Hematopoietic multipotent progenitor cell treated with erythropoietin and hydrocortisone succinate and interleukin-3 and kit ligand, for 17 days (in vitro differentiated cells): ENCODE measurements at regions not wholly inside any gene's neighbourhood (a gene's known extent, or its start where the extent isn't known, plus 50 kb on each side); places are given as distances from the start of the nearest gene placed in this dataset.

Experiments
- DNase-seq: peaks from one replicate; pipeline ENCODE4 v3.0.0-alpha.2; 2015; ENCODE audit warnings: low spot score

DNA sequence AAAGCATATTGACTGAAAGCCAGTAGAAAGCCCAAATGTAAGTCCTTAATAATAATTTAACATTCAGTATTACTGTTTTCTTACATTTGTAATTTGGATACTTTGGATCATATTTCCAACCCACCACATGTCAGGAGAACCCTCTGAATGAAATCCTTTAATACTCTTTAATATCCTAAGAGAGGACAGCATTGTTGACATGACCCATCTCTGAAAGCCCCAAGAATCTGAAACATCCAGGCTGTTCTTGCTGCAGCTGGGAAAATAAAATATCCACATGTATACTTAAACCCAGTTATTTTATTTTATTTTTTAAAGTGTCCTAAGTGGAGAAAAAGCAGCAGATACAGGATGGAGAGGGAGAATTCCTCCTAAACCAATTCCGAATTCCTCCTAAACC, 130.8 kb upstream of the RIPOR2 start:
- no peak for DNase-seq

DNA sequence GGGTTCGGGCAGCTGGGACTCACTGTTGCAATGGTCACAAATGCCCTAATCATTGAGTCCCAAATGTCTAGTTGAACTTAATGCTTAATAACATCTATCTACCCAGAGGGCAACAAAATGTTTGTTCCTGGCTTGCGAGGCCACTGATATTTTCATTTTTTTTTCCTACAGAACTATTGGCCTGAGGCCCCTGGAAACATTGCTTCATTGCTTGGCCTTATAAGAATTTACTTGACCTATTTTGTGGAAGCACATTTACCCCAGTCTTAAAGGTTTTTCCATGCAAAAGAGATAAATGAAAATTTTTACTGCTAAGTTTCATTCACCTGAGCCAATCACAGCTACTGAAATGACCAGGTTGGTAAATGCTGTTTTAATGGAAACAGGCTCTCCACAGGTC, 133.1 kb upstream of the RIPOR2 start:
- DNase-seq: no peak

DNA sequence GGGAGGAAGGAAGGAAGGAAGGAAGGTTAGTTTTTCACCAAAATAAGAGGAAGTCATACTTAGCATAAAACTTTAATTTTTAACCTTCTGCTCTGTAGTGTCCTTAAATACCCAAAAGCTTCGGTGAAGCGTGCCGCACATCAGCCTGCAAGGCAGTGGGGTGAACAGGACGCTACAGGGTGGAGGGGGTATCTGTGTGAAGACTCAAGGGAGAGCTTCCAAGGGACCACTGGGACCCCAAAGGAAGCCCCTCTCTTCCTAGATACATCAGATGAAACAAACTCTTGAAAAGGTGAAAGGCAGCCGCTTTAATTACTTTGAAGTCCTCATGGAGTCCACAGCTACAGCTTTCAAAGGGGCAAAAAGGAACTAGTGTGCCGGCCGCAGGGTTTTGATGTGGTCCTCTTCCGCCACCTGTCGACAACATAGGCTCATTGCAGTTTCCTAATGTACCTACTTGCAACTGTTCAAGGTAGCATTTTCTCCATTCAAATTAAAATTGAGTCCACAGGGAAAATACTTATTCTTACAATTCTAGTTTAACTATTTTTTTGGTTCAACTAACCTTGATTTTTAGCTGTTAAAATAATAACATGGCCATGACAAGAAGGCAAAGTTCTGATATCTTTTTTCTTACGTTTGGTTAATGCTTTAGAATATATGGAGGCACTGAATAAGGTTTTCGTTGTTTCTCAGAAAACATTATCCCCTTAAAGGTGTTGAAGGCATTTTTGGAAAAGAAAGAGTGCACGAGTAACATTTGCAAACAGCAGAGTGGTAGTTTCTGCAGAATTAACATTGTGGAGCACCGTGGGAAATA, 135.0 kb upstream of the RIPOR2 start:
- peak; percentile 81 for DNase-seq

DNA sequence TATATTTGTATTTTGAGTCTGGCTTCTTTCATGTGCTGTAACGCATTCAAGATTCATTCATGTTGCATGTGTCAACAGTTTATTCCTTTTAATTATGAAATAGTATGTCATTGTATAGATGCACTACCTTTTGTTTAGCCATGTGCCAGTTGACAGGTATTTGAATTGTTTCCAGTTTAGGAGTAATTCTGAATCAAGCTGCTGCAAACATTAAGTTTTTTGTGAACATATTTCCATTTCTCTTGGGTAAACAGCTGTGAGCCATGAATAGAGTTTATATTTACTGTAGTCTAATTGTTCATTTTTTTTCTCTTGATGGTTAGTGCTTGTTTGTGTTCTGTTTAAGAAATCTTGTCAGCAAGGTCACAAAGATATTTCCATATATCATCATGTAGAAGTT, 142.4 kb upstream of the RIPOR2 start:
- no peak for DNase-seq

DNA sequence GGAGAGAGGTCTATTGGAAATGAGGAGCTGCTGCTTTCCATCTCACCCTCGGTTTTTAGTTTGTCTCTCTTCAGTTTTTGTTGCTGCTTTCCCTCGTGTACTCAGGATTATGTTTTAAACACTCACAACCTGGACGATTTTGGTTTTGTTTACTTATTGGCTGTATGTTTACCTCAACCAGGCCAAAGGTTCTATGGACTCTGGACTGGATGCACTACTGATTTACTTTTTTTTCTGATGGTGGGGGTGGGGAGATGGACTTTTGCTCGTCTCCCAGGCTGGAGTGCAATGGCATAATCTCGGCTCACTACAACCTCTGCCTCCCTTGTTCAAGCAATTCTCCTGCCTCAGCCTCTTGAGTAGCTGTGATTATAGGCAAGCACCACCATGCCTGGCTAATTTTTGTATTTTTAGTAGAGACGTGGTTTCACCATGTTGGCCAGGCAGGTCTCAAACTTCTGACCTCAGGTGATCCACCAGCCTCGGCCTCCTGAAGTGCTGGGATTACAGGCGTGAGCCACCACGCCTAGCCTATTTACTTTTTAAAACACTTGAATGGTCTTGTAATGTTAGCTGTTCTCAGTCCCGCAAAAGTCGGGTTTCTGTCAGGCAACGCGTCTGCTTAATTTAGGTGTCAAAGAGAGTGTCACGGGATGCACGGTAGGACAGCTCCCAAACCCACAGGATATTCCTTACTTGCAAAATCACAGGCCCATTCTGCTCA, 148.2 kb upstream of the RIPOR2 start:
- no peak for DNase-seq

DNA sequence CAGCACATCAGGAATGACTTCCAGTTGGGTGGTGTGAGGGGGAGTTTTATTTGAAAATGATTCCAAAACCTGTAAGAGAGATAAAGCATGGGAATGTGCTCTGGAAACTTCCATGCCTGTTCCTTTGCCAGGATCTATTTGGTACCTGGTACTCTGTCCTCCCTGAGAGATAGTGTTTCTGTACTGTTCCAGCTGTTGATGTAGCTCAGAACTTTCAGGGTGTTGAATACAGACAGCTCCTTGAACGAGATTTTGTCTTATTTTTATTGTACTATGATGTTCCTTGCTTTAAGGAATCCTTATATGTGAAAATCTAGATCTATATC, 148.7 kb upstream of the RIPOR2 start:
- DNase-seq: no peak

DNA sequence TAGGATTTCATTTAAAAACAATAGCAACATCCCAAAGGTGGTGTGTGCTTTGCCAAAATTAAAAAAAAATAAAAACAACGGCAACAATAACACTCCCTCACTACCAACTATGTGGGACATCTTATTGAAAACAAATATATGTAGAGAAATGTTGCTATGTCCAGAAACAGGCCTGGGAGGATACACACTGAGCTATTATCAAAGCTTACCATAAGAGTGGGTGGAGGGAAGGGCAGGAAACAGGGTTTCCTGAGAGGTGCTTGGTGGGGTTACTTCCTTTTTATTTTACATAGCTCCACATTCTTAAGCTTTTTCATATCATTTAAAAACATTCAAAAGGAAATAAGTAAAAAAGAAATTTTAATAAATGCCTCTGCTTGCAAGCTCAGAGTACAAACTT, 150.0 kb upstream of the RIPOR2 start:
- no peak for DNase-seq

DNA sequence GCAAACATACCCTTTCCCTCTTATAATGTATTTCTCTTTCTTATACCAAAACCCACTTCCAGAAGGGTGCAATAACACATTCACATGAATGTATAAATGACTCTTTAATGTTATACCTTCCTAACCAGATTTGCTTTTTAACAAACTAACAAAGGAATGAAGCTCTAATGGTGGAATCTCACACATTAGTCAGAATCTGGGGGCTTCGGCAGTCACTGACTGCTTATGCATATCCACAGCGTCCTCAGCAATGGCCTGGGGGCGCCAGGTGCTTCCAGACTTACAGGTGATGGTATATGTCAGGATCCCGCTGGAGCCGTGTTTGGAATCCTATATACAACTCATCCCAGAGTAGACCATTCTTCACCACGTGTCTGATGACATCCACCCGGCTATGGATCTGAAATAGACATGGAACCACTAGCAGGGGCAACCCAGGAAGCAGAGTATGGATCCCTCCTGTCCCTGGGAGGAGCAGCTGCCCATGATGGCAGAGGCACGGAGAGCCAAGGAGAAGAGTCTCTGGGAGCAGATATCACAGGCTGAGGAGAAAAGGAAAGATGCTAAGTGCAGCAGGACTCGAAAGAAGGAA, 150.8 kb upstream of the RIPOR2 start:
- DNase-seq: no peak

DNA sequence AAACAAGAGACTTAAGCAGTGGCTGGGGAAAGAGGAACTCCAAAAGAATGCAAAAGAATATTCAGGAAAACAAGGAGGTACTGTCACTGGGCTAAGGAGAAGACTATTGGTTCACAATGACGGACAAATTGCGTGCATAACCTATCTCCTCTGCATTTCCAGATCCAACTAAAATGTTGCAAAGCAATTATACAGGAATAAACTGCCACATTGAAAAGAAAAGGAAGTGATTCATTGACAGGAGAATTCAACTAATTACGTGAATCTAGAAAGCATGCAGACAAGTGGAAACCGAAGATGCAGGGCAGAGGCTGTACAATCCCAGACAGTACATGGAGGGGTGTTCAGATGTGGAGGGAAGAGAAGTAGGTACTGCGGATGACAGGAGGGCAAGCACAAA, 152.8 kb upstream of the RIPOR2 start:
- no peak for DNase-seq

DNA sequence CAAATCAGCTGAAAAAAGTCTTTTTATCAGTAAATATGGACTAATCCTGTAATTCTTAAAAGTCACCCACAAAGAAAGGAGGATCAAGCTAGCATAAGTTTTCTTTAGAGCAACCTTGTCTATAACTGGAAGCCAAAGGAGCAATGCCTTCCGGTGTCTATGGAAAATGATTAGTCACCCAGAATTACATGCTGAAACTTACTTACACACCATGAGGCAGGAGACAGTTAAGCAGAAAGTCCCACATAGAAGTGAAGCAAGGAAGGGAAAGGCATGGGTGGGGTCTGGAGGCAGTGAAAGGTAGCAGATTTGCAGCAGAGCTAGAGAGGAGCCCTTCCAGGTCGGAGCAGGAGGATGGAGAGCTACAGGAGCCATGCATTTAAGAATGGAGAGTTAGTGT, 153.7 kb upstream of the RIPOR2 start:
- no peak for DNase-seq

DNA sequence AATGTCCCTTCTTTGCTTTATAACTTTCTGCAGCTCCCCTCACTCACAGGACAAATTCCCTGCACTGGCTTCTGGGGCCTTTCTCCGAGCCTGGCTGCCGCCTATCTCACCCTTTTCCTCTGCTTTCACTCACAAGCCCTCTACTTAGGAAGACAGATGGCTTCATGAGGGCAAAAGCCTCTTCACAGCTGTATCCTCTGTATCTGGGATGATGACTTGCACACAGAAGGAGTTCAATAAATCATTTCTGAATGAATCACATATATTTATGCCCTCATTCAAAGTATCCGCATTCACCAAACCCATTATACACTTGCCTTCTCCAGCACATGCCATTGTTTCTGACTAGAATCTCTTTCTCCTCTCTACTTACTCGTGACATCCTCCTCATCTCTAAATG, 159.0 kb upstream of the RIPOR2 start:
- DNase-seq: no peak

DNA sequence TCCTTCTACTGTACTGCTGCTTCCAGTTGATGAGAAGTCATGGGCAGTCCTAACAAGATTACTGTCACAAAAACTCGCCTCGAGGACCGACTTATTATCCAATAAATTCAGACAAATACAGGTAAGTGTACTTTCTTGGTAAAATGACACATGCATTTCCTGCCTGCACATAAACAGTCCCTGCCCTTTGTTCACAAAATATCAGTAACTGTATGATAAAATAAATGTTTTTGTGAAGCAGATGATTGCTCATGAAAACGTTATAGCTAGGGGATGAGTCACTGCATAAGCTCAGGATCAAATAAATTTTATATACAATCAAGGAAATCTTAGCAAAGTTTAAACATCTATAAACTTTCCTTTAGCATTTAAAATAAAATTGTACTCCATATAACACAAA, 164.5 kb upstream of the RIPOR2 start:
- no peak for DNase-seq

DNA sequence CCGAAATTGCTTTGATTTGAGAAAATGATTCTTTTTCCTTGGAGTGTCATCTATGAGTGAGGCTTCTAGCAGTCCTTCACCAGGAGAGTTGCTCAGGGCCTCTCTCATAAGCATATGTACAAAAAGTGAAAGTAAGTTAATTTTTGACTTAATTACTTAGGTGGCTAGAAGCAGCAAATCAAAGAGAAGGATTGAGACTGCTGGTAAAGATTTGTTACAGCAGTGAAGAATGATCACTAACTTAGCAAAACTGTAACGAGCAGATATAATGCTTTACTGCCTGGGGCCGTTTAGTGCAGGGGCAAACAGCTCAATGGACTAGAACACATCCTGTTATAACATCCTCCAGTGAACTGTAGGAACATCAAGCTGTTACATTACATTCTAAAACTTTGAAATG, 167.8 kb upstream of the RIPOR2 start:
- DNase-seq: no peak

DNA sequence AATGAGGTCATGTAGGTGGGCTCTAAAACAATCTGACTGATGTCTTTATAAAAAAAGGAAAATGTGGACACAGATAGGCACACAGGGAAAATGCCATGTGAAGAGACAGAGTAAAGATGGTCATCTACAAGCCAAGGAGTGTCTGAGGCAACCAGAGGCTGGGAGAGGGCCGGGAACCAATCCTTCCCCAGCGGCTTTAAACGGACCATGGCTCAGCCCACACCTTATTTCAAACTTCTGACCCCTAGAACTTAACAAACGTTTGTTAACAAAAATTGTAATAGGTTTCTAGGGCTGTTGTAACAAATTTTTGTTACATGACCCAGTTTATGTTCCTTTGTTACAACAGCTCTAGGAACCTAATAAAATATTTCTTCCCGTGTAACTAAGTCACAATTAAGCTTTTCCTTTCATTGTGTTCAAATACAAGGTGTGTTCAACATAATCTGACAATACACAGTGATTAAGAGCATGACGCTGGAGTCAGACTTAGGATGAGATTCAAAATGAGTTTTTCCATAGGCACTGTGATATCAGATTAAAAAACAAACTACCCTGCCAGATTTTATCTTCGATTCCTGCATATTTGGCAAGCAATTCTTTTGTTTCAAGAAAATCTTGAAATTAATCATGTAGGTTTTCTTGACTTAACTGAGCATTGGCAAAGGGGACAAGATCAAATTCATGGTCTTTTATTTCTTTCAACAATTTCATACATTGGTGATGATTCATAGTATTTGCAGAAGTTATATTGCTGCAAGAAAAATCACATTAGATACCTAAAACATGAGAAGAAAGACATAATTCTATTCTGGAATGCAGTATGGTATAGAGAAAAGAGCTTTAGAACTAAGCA, 169.5 kb upstream of the RIPOR2 start:
- no peak for DNase-seq

DNA sequence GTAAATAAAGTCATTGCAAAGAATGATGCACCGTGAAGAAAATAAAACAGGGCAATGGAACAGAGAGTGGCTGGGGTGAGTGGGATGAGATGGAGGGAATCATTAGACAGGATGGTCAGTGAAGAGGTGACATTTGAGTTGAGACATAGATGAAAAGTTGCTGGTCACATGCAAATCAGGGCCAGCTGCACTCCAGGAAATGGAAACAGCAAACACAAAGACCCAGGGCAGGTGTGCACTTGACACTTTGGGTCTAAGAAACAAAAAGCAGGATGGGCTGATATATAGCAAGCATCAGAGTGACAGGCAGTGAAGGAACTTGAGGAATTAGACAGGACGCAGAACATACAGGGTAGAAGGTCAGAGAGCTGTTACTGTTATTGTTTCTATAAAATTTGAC, 171.5 kb upstream of the RIPOR2 start:
- DNase-seq: no peak

DNA sequence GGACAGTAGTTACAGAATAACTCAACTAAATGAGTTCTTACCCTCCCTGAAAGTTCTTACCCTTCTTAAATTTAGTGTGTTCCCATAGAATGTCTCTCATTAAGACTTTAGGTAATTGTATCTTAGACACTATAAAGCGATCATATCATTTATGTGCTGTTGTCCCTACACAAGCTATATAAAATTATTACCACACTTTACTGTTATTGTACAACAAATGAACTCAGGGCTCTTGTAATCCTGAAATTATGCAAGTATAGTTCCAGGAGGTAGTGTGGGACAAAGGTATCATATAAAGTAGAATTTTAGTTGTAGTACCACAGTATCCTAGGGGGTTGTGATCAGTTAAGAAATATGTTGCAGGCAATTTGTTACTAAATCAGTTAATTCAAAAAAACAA, 167.4 kb upstream of the CARMIL1 start:
- no peak for DNase-seq

DNA sequence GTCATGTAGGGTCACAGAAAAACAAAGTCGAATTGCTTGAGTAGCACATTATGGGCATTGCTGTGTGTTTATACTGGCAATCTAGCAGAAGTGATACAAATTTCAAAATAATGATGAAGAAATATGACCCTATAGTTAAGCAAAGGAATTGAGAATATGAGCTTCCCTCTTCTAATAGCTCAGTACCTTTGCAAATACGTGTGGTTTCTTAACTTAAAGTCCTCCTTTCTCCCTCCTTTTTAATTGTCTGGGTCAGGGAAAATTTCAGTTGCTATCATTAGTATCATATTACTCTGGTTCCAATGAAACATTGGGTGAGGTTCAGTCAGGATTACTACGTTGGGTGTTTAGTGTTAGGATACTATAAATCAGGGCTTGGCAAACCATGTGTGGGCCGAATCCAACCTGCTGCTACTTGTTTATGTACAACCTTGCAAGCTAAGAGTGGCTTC, 166.8 kb upstream of the CARMIL1 start:
- DNase-seq: no peak

DNA sequence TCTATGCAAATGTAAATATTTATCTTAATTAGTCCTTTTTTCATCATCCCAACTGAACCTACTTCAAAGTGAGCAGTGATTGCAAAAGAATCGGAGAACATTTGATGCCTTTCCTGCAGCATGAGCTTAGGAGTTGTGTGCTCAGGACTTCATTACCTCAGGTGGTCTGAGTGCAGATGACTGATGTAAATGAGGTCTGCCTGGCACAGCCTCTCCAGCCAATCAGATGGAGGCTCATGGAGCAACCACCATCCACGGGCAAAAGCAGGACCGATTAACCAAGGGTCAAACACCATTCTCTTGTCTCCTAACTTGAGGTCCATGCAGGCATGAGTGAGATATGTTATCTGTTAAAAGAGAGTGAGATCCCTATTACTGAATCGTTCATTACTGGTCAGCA, 165.7 kb upstream of the CARMIL1 start:
- DNase-seq: no peak

DNA sequence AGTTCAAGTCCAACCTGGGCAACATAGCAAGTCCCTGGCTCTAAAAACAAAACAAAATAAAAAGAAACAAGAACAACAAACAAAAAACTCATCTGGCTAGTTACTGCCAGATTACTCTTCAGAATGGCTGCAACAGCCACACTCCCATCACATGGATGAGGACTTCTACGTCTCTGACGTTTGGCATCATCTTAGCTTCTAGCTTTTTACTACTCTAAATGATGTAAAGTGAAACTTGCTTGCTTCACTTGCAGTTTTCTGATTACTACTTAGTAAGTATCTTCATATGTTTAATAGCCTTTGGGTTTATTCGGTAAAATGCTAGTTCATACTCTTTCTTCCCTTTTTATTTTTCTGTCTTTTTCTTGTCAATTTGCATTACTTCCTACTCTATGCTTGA, 161.1 kb upstream of the CARMIL1 start:
- DNase-seq: no peak

DNA sequence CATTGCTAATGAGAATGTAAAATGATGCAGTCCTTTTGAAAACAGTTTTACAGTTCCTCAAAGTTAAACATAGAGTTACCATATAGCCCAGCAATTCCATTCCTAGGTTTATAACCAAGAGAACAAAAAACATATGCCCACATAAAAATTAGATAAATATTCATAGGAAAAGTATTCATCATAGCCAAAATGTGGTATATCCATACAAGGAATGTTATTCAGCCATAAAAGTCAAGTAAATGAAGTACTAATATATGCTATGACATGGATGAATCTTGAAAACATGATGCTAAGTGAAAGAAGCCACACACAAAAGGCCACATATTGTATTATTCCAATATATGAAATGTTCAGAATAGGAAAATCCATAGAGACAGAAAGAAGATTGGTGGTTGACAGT, 158.0 kb upstream of the CARMIL1 start:
- DNase-seq: no peak

DNA sequence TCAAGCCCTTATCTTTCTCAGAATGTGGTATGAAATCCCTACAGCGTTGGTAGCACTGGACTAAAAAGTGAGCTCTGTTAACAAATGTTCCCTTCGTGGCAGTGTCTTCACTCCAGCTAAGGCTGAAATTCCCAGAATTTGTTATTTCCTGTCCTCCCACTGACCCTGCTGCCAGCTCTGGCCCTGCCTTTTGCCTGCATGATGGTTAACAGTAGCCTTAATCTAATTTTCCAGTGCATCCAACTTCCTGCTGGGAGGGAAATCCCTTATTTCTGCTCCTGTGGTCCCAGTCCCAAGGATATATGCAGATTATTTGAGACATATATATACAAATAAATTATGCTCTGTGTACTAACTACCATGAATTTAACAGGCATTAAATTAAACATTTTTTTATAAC, 157.2 kb upstream of the CARMIL1 start:
- DNase-seq: no peak

DNA sequence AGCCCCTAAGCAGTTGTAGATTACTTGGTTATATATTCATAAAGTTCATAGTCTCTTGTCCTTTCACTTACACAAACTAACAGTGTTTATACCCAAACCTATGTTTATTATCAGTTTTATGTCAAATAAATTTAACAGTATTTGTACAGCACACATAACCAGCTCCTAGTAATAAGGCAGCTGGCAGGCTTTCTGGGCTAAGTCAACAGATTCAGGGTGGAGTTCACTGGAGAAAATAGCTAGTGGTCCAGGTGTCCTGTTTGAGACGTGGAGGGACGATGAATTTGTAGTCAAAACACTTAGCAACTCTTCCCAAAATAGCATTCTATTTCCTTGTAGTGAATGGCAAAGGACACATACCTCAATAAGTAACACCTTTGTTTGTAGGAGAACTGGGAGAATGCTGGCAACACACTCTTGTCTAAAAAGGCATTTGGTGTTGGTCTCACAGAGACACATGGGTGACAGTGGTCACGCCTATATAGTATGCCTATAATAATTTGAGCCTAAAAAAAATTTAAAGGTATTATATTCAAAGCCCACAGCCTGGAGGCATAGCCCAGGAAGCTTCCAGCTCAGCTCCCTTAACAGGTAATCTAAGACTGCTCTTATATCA, 156.4 kb upstream of the CARMIL1 start:
- no peak for DNase-seq
